ENCODE measurements at regions not wholly inside any gene's neighbourhood (a gene's known extent, or its start where the extent isn't known, plus 50 kb on each side); places are given as distances from the start of the nearest gene placed in this dataset.

GRCh38 chr6:140436023-140436811 lies 1061.8 kb upstream of the CITED2 start:
- no peak for TF ChIP-seq CTCF (IDR thresholded peaks at IDR 0.05)
- no peak for TF ChIP-seq POLR2A (IDR thresholded peaks at IDR 0.05)

All from Peyer's patch (tissue), 4 donors.